Prostate gland (tissue), 2 donors: ENCODE measurements at regions not wholly inside any gene's neighbourhood (a gene's known extent, or its start where the extent isn't known, plus 50 kb on each side); places are given as distances from the start of the nearest gene placed in this dataset.

Experiments
- DNase-seq: peaks from one replicate; pipeline ENCODE4 v3.0.0-alpha.2; 2019; ENCODE audit warnings: low spot score
- H3K27ac ChIP-seq, 2 donors: fragments of 200-600 bp; sonication (generic); 2 replicates each; pipeline ENCODE4 v1.5.1; 2017 to 2019
- H3K27me3 ChIP-seq: fragments of 200-600 bp; sonication (generic); replicated peaks from 2 replicates; pipeline ENCODE4 v1.5.1; 2019; ENCODE audit not compliant: insufficient read depth
- H3K36me3 ChIP-seq, 2 donors: fragments of 200-600 bp; sonication (generic); 1 replicate in 1 of 2; 2 replicates in 1 of 2; pipeline versions ENCODE4 v1.5.1 to v1.8.1; 2017 to 2019
- H3K4me1 ChIP-seq: fragments of 200-600 bp; sonication (generic); replicated peaks from 2 replicates; pipeline ENCODE4 v1.5.1; 2019
- H3K4me3 ChIP-seq, 2 donors: fragments of 200-600 bp; sonication (generic); 2 replicates each; pipeline ENCODE4 v1.5.1; 2017 to 2019
- H3K9me3 ChIP-seq: fragments of 200-600 bp; sonication (generic); 2 replicates; pipeline ENCODE4 v1.5.1; 2017
- CTCF ChIP-seq, 4 experiments: fragments of 200-600 bp in 2 of 4; fragments of 450-650 bp in 2 of 4; sonication (generic) in 2 of 4; IDR thresholded peaks; 1 replicate in 3 of 4; 2 replicates in 1 of 4; pipeline ENCODE4 v1.5.1; 2016 to 2019; ENCODE audit warnings: antibody characterized with exemption in 4 of 4, mild to moderate bottlenecking in 2 of 4, moderate library complexity in 2 of 4
- POLR2A ChIP-seq: fragments of 450-650 bp; IDR thresholded peaks from one replicate; pipeline ENCODE4 v1.6.1; 2016; ENCODE audit warnings: antibody characterized with exemption, mild to moderate bottlenecking
- POLR2AphosphoS5 ChIP-seq: sonication (generic); formaldehyde crosslinking; IDR thresholded peaks from one replicate; pipeline ENCODE4 v1.6.1; 2017; ENCODE audit warnings: antibody characterized with exemption
- whole genome bisulfite sequencing: methylation state at CpG from one replicate; pipeline ENCODE4 v1.1.5; 2018; 5-methylcytosine and 5-hydroxymethylcytosine counted together
- intact Hi-C: fragments of 100-400 bp; cut with DNase I; formaldehyde crosslinking; loops from one replicate; pipeline ENCODE4 v1.14.2; 2022

- Histone ChIP-seq H3K4me1 (no peaks in the 10 kb centered on the region), H3K9me3 (no peaks in the 10 kb centered on the region), H3K36me3 (no peaks in the 10 kb centered on the region), H3K27me3 (no peaks in the 10 kb centered on the region), H3K4me3 (no peak overlapping the region), H3K27ac (no peak overlapping the region)
- intact Hi-C loops: no loop called here
- 94% methylated on average over 2 of the region's 2 CpGs for WGBS
- TF ChIP-seq POLR2AphosphoS5: no peak
- no peak for TF ChIP-seq CTCF (IDR thresholded peaks at IDR 0.05)
- no peak for TF ChIP-seq POLR2A
- DNase-seq: no peak
Observed at GRCh38 chr5:101520417-101520816, 617.3 kb upstream of the ST8SIA4 start.

GRCh38 chr5:101517795-101518194, 614.7 kb upstream of the ST8SIA4 start:
- no peak overlapping the region for H3K27ac ChIP-seq
- no peak overlapping the region for H3K4me3 ChIP-seq
- H3K9me3 ChIP-seq: no peaks in the 10 kb centered on the region
- TF ChIP-seq CTCF (IDR thresholded peaks at IDR 0.05) (no peak), POLR2A (no peak), POLR2AphosphoS5 (no peak)
- H3K4me1 ChIP-seq: no peaks in the 10 kb centered on the region
- DNase-seq: no peak
- no peaks in the 10 kb centered on the region for H3K36me3 ChIP-seq
- H3K27me3 ChIP-seq: no peaks in the 10 kb centered on the region
- WGBS: 55% methylated on average over 2 of the region's 2 CpGs
- intact Hi-C loops: no loop called here

DNA sequence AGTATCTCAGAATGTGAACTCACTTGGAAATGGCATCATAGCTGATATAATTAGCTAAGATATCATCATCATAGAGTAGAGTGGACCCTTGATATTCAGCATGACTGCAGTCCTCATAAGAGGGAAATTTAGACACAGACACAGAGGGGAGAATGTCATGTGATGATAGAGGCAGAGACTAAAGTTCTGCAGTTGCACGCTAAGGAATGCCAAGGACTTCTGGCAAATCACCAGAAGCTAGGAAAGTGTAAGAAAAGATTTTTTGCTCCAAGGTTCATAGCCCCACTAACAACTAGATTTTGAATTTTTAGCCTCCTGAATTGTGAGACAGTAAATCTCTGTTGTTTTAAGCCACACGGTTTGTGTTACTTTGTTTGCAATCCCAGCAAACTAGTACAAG, 612.6 kb upstream of the ST8SIA4 start:
- Histone ChIP-seq H3K4me1 (no peaks in the 10 kb centered on the region), H3K27ac (no peak overlapping the region), H3K27me3 (no peaks in the 10 kb centered on the region), H3K9me3 (no peaks in the 10 kb centered on the region), H3K36me3 (no peaks in the 10 kb centered on the region), H3K4me3 (no peak overlapping the region)
- WGBS: 61% methylated on average over 2 of the region's 2 CpGs
- no peak for TF ChIP-seq POLR2AphosphoS5
- TF ChIP-seq POLR2A: no peak
- TF ChIP-seq CTCF (IDR thresholded peaks at IDR 0.05): no peak
- DNase-seq: no peak
- intact Hi-C loops: no loop called here

GRCh38 chr5:101505891-101506570, 602.9 kb upstream of the ST8SIA4 start:
- no peaks in the 10 kb centered on the region for H3K27me3 ChIP-seq
- no peaks in the 10 kb centered on the region for H3K36me3 ChIP-seq
- no peak overlapping the region for H3K4me3 ChIP-seq
- H3K27ac ChIP-seq: no peak overlapping the region
- WGBS: 98% methylated on average over 25 of the region's 25 CpGs
- no peaks in the 10 kb centered on the region for H3K4me1 ChIP-seq
- intact Hi-C loops: no loop called here
- no peak for DNase-seq
- TF ChIP-seq POLR2A: no peak
- no peak for TF ChIP-seq CTCF (IDR thresholded peaks at IDR 0.05)
- no peaks in the 10 kb centered on the region for H3K9me3 ChIP-seq

DNA sequence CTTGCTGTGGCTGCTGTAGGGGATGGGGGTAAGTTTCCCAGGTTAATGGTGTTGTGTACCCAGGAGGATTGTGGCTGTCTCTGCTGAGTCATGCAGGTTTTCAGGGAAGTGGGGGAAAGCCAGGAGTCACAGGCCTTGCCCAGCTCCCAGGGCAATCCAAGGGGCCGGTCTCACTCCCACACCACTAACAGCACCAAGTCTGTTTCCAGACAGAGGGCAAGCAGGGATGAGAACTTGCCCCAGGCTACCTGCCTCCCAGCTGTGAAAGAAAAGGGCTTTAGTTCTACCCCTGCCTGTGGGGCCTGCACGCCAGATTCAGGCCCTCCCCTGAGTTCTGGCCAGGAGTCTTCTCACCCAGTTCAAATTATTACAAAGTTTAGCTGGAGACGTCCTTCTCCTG, 579.8 kb upstream of the ST8SIA4 start:
- intact Hi-C loops: no loop called here
- Histone ChIP-seq H3K4me1 (no peaks in the 10 kb centered on the region), H3K4me3 (no peak overlapping the region), H3K27me3 (no peaks in the 10 kb centered on the region), H3K9me3 (no peaks in the 10 kb centered on the region), H3K36me3 (no peaks in the 10 kb centered on the region), H3K27ac (no peak overlapping the region)
- WGBS: 64% methylated on average over 3 of the region's 3 CpGs
- DNase-seq: no peak
- TF ChIP-seq CTCF (IDR thresholded peaks at IDR 0.05): no peak
- no peak for TF ChIP-seq POLR2AphosphoS5
- no peak for TF ChIP-seq POLR2A
